GM18867 (cell line): ENCODE measurements at regions not wholly inside any gene's neighbourhood (a gene's known extent, or its start where the extent isn't known, plus 50 kb on each side); places are given as distances from the start of the nearest gene placed in this dataset.

ENCODE experiments used
- ATAC-seq: cut with Tn5 transposase; IDR thresholded peaks from one replicate; pipeline ENCODE4 v1.9.1; 2021; ENCODE audit warnings: mild to moderate bottlenecking, moderate library complexity; ENCODE audit not compliant: unreplicated experiment

DNA sequence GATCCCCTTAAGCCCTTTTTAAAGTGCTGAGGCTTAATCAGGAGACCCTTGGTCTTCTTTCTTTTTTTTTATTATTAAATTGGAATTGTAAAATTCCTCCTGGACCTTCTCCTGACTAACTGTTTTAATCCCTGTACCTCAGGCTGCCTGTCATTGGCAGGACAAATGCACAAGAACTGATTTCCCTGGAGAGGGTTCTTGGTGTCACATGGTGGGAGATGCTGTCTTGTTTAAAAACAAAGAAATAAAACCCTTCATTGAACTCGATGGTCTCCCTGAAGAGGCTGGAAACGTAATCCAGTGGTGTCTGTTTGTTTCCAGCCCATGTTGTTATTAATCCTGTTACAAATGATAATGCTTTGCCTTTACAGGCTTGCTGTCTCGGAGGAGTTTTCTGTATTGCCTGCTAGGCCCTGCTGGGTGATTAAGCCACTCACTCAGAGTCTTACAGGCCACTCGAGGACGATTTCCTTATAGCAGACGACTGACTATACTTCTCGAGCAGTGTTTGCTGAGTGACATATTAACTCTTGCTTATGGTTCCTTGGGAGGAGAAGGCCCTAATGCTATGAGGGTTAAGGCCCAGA is 100.5 kb upstream of the MGAT5 start:
- ATAC-seq: no peak

DNA sequence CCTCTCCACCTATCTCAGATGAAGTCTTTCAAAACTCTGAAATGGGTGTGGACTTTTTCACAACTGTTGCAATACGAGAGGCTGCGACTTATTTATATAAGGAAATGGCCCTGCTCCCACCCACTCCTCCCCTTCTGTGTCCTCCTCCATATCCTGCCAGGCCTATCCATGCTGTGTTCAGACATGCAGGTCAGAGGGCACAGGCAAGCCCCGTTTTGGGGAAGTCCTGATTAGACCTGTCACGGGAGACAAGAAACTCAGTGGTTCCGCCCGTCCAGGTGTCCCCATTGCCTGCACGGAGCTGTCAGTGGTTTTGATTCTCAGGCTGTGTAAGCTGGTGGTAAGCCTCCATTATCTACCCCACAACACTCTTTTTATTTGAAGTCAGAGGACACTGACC is 99.6 kb upstream of the MGAT5 start:
- ATAC-seq: peak; percentile 54

DNA sequence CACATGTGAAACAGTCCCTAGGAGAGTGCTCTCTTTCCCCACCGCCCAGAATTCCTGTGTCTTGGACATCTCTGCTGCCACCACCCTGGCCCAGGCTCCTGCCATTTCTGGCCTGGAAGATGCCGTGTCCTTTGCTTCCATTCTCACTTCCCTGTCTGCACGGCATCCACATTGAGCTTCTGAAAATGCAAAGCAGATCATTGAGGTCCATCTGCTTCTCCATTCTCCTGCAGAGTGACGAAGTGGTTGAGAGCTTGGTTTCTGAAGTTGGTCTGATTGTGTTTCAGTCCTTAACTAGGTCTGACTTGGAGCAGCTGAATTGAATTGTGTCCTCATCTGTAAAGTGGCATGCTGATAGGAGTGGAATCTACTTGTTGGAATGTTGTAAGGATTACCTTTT is 98.7 kb upstream of the MGAT5 start:
- ATAC-seq: peak; percentile 70

DNA sequence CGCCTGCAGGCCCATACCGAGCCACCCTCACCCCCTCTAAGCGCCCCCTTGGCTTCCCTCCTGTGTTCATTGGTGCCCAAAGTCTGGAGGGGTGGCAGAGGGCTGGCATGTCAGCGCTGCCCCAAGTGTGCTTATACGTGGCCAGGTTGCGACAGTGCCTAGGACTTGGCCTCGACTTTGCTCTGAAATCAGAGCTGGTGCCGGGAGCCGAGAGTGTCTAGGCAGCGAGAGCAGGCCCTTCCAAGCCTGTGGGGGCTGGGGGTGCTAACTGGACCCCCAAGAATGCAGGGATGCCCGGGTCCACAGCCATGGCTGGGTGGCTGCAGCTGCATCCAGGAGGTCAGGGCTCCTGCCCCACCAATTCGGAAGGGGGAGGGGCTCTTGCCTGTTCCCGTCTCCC is 95.6 kb upstream of the MGAT5 start:
- no peak for ATAC-seq

DNA sequence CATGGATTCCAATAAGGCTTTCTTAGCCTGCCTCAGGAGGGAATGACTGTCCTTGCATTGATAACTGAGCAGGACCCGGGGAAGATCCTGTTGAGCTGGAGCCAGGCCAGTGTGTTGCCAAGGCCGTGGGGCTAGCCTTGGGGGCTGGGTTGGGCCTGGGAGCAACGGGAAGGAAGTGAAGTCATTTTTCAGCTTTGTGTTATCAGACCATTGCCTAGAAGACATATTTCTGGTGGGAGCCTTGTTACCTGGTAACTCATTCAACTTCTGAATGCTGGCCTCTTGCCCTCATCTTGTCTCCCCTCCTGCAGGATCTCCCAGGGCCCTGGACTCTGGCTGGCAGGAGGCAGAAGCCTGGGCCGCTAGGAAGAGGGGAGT is 92.7 kb upstream of the MGAT5 start:
- ATAC-seq: no peak

DNA sequence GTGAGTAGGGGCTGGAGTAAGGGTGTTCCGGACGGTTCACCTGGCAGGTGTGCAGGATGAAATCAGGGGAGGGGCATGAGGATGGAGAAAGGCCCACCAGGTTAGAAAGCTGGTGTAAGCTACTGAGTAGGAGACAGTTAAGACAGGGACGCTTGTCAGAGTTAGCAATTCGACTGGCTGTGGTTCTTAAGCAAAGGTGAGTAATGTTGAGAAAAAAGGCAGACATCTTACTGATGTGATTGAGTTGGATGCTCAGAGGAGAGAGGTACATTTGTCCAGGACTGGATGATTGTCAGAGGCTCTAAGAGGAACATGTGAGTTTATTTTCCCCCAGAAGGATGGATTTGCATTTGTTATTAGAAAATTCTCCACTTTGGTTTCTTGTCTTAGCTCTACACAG is 90.5 kb upstream of the MGAT5 start:
- no peak for ATAC-seq

DNA sequence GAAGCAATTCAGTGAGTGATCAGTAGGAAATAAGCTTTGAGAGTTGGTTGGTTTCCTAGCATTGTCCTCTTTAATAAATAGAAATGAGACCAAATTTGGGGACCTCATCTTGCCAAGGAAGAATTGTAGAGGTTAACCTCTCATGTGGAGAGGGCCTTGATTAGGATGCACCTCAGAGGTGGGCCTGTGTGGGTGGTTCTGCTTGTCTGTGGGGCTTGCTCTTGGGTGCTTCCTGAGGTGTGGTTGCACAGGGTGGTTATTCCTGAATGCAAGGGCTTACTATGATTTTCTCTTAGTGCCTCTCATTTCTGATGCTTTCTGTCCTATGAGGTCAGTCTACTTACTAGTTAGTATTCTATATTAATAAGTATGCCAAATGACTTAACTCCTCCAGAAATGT is 89.6 kb upstream of the MGAT5 start:
- no peak for ATAC-seq

DNA sequence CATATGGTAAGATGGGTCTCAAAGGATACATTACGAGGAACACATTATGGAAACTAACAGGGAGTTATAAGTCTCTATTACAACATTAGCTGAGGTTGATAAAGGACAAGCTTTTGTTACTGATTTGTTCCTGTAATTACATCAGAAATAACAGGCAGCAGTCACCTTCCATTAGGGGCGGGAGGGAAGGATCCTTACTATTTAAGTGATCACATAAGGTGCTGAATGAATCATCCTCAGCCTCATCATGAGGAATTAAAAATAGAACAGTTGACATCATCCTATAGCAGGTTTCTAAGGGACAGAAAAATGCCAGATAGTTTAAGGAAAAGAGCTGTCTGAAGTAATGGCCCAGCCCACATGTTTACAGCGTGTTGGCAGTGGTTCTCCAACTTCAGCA is 86.9 kb upstream of the MGAT5 start:
- no peak for ATAC-seq

DNA sequence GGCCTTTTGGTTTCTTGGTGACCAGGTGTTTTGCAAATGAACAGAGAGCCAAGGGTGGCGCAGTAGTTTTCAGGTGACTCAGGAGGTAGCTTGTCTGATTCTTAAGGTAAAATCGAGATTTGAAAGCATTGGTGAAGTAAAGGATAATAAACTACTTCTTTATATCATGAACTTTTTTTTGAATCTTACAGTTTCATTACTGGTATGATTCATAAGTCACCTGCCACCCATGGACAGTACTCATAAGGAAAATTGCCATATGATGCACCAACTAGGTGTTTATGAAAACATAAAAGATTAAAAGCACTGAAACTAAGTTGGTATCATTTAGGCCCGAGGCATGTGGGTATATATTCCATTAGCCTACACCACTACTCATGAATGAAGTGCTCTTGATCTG is 84.1 kb upstream of the MGAT5 start:
- peak; percentile 65 for ATAC-seq

DNA sequence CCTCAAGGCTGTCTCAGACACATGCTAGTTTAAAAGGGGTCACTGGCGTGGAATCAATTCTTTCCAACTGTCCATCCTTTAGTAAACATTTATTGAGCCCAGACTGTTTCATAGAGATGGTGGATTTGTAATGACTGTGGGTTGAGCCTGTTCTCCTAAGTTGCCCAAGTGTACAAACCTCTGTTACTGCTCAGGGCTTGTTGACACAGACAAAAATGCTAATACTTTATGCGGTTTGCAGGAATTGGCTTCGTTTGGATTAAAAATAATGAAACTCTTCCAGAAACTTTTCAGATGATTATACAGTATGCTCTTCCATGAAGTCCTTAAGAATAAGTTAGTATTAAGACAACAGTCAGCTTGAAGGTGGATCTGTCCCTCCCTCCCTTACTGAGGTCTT is 83.6 kb upstream of the MGAT5 start:
- peak; percentile 7 for ATAC-seq

DNA sequence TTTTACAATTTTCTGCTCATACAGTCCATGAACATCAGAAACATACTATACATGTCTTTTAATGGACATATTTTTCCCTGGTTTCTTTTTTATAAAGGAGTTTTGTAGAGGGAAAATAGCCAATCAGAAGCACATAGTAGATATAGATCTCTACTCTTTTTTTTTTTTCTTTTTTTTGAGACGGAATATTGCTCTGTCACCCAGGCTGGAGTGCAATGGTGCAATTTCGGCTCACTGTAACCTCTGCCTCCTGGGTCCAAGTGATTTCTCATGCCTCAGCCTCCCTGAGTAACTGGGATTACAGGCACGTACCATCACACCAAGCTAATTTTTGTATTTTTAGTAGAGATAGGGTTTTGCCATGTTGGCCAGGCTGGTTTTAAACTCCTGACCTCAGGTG is 83.2 kb upstream of the MGAT5 start:
- ATAC-seq: no peak

DNA sequence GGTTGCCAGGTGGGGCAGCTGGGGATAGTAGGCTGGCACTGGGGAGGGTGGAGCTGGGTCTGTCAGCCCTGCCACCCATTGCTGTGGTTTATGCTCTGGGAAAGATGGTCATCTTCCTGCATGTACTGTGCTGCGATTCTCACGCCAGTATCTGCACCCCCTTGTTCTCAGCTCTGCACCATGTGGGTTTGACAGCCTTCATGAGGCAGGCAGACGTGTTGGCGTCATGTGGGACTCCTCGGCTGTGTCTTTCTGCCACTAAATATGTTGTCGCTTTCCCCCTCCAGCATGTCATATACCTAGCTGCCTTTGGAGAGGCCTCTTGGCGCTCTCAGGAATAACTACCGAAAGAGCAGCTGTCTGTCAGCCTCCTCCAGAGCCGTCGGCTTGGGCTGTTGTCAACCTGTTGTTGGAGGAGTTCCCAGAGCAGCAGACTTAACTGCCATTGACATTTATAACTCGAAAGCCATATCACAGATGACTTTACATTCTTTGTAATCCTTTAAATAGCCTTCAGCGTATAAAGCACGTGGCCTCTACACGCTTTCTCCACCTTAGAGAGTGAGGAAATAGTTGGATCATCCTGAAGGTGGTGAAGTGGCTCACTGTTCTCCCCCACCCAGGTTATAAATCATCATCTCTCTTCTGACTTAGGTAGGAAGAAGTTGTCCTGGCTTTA is 80.4 kb upstream of the MGAT5 start:
- ATAC-seq: no peak

DNA sequence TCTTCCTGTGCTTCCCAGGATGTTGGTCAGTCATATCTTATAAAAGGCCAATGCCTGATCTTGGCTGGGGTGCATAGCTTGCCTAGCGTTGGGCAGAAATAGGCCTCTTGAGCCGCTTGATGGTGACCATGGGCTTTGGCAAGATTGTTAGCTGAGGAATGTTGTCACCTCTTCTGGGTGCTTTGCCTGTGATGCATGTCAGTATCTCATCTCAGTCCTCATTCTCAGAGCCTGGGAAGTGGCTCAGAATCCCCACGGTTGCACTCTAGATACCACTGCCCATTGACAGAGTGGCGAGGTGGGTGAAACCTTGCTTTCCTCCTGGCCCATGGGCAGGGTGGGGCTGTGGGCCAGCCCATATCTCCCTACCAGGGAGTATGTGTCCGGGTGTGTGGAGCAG is 79.2 kb upstream of the MGAT5 start:
- no peak for ATAC-seq

DNA sequence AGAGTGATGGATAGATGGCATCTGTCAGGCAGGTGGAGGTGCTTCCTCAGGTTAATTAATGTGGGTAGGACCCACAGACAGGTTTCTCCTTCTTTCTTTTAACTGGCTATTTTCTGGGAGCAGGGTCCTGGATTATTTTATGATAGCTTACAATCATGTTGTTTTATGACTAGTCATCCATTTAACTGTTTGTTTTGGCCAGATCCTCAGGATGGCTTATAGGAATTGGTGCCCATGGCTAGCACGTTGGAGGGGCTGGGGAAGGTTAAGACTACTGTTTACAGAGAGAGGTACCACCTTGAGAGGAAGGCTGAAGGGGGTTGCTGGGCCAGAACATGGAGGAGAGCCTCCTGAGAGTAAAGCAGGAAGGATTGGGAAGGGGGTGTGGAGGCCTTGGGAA is 78.0 kb upstream of the MGAT5 start:
- no peak for ATAC-seq

DNA sequence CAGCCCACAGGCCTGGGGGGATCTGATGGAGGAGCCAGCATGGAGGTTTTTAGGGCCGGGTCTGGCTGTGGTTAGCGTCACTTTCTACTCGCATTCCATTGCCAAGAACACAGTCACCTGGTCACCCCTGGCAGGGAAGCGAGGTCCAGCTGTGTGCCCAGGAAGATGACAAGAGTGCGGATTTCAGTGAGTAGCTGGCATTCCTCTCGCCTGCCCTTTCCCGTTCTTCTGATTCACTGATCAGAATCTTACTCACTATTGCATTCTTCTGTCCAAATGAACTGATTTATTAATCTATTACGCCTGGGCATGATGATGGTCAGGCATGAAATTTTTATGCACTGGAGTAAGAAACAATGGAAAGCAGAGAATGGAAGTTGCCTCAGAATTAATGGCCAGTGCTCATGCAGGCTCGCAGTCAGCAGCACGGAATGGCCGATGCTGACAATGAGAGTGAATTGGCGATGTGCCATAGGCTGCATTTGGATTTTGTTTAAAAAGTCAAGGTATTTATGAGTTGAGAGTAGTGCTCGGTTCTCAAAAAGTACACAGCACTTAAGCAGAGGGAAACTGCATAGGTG is 76.4 kb upstream of the MGAT5 start:
- no peak for ATAC-seq

DNA sequence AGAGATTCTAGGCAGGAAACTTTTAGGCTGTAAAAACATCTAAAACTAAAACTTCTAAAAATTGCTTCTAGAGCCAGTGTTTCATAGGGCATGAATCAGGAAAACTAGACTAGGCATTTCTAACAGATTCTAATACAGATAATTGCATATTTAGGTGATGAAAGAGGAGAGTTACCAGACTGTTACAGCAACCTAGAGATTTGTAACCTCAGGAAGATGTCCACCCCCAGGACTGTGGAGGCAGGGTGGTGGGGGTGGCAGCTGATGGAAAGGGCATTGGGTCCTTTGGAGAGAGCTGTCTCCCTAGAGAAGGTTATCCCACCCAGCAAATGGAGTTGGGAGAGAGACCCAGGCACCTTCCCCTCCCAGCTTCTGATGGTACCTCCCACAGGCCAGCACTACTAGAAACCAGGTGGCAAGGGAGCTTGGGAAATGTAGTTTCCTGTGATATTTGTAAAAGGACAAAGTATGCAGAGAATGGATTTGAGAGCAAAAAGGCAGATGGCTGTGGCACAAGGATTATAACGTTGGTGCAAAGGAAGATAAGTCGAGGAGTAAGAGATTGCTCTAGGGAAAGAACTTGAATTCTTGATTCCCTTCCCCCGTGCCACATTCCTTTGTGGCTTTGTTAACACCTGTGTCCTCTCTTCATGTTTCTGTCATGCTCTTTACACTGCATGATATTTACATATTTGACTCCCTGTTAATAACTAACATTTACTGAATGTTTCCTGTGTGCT is 75.6 kb upstream of the MGAT5 start:
- peak; percentile 56 for ATAC-seq

DNA sequence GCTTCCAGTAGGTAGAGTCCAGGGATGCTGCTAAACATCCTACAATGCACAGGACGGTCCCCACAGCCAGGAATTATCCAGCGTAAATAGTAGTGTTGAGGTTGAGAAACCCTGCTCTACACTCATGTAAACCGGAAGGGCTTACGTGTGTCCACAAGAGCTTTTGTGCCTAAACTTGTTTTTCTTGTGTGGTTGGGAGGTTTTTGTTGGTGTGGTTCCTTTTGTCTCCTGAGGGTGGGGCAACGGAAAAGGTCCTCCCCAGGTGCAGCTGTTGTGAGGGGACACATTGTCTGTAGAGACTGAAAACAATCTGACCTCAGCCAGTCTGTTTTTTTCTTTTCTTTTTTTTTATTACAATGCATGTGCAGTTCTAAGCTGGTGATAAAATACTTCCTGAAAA is 72.7 kb upstream of the MGAT5 start:
- no peak for ATAC-seq

DNA sequence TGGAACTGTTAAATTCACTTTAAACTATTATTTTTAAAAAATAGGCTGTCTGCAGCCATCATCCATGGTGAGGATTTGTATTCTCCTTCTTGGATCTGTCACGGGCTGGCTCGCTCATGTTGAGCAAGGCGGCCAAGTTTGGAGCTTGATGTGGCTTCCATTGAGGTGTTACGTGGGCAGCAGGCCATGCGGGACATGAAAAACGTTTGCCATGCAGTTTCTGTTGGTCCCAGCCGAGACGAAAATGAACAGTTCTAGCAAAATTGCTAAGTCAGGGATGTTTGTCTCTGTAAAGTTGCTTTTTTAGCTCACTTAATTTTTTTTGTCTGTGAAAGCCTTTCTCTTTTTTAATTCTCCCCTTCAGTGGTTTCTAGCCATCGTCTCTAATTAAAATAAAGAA is 70.2 kb upstream of the MGAT5 start:
- no peak for ATAC-seq

DNA sequence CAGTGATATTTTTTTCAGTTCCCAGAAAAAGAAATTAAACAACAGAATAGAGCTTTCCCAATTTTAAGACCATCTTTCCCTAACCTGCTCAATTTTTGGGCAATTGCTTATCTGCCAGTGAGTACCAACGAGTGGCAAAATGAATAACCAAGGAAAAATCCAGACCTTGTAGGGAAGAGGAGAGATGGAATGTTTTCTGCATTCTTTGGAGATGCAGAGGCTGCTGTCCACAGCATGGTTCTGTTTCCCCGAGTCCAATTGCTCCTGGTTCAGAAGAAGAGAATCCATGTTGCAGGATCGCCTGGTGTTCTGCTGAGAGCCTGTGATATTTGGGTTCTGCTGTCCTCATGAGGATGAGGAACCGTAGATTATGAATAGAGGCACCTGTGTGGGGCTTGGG is 68.2 kb upstream of the MGAT5 start:
- no peak for ATAC-seq

DNA sequence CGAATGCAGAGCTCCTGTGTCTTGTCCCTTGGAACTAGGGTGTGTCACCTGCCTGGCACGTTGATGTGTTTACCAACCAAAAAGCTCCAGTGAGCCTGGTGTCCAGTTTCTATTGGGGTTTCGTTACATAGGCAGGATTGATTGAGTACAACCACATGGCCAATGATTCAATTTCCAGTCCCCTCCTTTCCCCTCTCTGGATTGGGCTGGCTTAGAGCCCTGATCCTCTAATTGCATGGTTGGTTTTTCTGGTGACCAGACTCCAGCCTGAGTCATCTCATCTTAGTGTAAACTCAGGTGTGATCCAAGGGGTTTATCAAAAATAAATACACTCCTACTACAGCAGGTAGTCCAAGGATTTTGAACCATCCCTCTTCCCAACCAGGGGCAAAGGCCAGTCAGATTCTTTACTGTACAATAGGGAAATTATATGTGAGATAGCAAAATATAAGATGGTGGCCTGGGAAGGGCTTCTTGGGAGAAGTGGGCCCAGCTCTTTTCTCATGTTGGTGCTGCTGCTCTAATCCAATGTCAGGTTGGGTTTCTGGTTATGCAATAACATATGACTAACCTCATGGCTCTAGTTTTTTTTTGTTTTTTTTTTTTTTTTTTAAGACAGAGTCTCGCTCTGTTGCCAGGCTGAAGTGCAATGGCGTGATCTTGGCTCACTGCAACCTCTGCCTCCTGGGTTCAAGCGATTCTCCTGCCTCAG is 64.7 kb upstream of the MGAT5 start:
- no peak for ATAC-seq

DNA sequence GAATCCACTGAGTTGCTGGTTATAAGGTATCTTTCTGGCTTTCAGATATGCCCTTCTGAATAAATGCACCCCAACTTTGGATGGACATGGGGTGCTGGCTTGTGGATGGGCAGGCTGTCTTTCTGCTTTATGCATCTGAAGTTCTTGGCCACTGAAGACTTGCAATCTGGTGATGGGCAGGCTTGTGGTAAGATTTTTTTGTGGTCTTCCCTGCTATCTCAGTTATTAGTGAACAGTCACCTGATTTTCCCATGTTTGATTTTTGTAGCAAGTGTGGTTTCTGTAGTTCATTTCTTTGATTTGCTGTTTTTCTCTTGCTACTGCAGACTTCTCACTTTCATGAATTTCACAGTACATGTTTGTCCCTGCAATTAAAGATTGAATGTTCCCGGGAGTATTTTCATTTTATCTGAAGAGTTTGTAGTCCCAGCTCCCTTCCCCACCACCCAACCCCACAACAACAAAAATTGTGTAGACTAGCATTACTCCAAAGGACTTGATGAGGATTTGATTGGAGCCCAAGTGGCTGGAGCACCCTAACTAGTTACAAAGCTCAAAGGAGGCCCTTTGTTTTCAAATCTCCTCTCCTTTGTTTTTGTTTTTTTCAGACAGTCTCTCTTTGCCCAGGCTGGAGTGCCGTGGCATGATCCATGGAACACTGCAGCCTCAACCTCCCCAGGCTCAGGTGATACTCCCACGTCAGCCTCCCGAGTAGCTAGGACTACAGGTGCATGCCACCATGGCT is 63.6 kb upstream of the MGAT5 start:
- ATAC-seq: no peak
